GM12878 (cell line): ENCODE measurements at regions not wholly inside any gene's neighbourhood (a gene's known extent, or its start where the extent isn't known, plus 50 kb on each side); places are given as distances from the start of the nearest gene placed in this dataset.

Experiments
- ATAC-seq: fragments of 200-7000 bp; cut with Tn5 transposase; 3 replicates; pipeline ENCODE4 v1.9.1; 2020; ENCODE audit warnings: mild to moderate bottlenecking, moderate library complexity
- BruUV-seq: library from RNA; stranded (reverse); fragments of 400-500 nt; replicated peaks from 2 replicates; lab custom pipeline; 2021; lab: Mats Ljungman, UMichigan
- CTCF ChIA-PET: fragments of 300-600 bp; sonication (Branson Sonifier 250); formaldehyde crosslinking; extraction: SDS; loops from one replicate; lab custom pipeline; 2021; ENCODE audit warnings: inconsistent platforms; lab: Yijun Ruan, JAX
- POLR2A ChIA-PET: fragments of 350-600 bp; formaldehyde crosslinking; extraction: SDS; loops from one replicate; lab custom pipeline; 2021; ENCODE audit warnings: inconsistent platforms; lab: Charles Lee
- RAD21 ChIA-PET: fragments of 300-600 bp; sonication (Branson Sonifier 250); formaldehyde crosslinking; loops from one replicate; lab custom pipeline; 2023; ENCODE audit warnings: antibody characterized with exemption; ENCODE audit not compliant: unreplicated experiment; lab: Charles Lee
- SMC1A ChIA-PET: fragments of 300-600 bp; sonication (Branson Sonifier 250); formaldehyde crosslinking; loops from one replicate; lab custom pipeline; 2023; ENCODE audit not compliant: unreplicated experiment, uncharacterized antibody; lab: Charles Lee
- DNase-seq: peaks from one replicate; pipeline ENCODE4 v3.0.0-alpha.2; 2011; ENCODE audit warnings: low read depth, low spot score
- FAIRE-seq: peaks from 3 replicates; lab custom pipeline; 2011; peaks lifted over from hg19 to GRCh38; lab: Jason Lieb, UNC
- H2AFZ ChIP-seq: 2 replicates; pipeline ENCODE4 v1.6.0; 2011; ENCODE audit warnings: low read depth, low read length, control low read depth; ENCODE audit not compliant: control insufficient read depth
- H3K27ac ChIP-seq: 2 replicates; pipeline ENCODE4 v1.5.1; 2011; ENCODE audit warnings: control low read depth; ENCODE audit not compliant: control insufficient read depth, insufficient read depth
- H3K27me3 ChIP-seq, 2 experiments: replicated peaks in 1 of 2; 2 replicates each; pipeline versions ENCODE4 v1.6.0 to v1.6.1; 2011; ENCODE audit warnings: low read length in 1 of 2; ENCODE audit not compliant: control insufficient read depth in 2 of 2, insufficient read depth in 2 of 2
- H3K36me3 ChIP-seq, 2 experiments: 2 replicates each; pipeline ENCODE4 v1.5.1; 2011; ENCODE audit warnings: low read length in 1 of 2; ENCODE audit not compliant: control insufficient read depth in 2 of 2, insufficient read depth in 2 of 2
- H3K4me1 ChIP-seq: 2 replicates; pipeline ENCODE4 v1.6.1; 2011; ENCODE audit warnings: mild to moderate bottlenecking, low read length, moderate library complexity, mixed read lengths; ENCODE audit not compliant: control insufficient read depth, insufficient read depth
- H3K4me2 ChIP-seq: 2 replicates; pipeline ENCODE4 v1.6.0; 2011; ENCODE audit warnings: control low read depth; ENCODE audit not compliant: control insufficient read depth, insufficient read depth
- H3K4me3 ChIP-seq: fragments of 200-600 bp; sonication (generic); 2 replicates; pipeline ENCODE4 v1.5.1; 2016
- H3K79me2 ChIP-seq: 2 replicates; pipeline ENCODE4 v1.6.0; 2011; ENCODE audit warnings: low read length; ENCODE audit not compliant: control insufficient read depth, insufficient read depth
- H3K9ac ChIP-seq: 2 replicates; pipeline ENCODE4 v1.8.0; 2011; ENCODE audit warnings: low read length, control low read depth, mixed read lengths; ENCODE audit not compliant: control insufficient read depth, insufficient read depth
- H3K9me3 ChIP-seq: replicated peaks from 3 replicates; pipeline ENCODE4 v1.5.1; 2011; ENCODE audit warnings: mild to moderate bottlenecking, low read length; ENCODE audit not compliant: control insufficient read depth, insufficient read depth
- H4K20me1 ChIP-seq: 2 replicates; pipeline ENCODE4 v1.6.0; 2011; ENCODE audit not compliant: control insufficient read depth, insufficient read depth
- BCL11A ChIP-seq: IDR thresholded peaks from 2 replicates; pipeline ENCODE4 v1.6.1; 2011; ENCODE audit warnings: low read depth, low read length
- BHLHE40 ChIP-seq, 2 experiments: fragments of 450-650 bp in 1 of 2; IDR thresholded peaks; 2 replicates each; pipeline ENCODE4 v1.6.1; 2011 to 2017; ENCODE audit warnings: low read depth in 2 of 2, borderline replicate concordance in 1 of 2, improper control_type of control experiment in 1 of 2, low read length in 1 of 2, mild to moderate bottlenecking in 1 of 2
- CEBPB ChIP-seq, 2 experiments: fragments of 150-350 bp in 1 of 2; IDR thresholded peaks; 2 replicates each; pipeline ENCODE4 v1.6.1; 2012 to 2014; ENCODE audit warnings: low read depth in 2 of 2, low read length in 2 of 2, borderline replicate concordance in 1 of 2, inconsistent platforms in 1 of 2
- CHD2 ChIP-seq: IDR thresholded peaks from 2 replicates; pipeline ENCODE4 v1.6.1; 2011; ENCODE audit warnings: low read depth, low read length, improper control_type of control experiment, borderline replicate concordance
- FOXK2 ChIP-seq: fragments of 450-650 bp; IDR thresholded peaks from 2 replicates; pipeline ENCODE4 v1.6.1; 2017; ENCODE audit warnings: mild to moderate bottlenecking, moderate library complexity
- HSF1 ChIP-seq: fragments of 150-350 bp; IDR thresholded peaks from 2 replicates; pipeline ENCODE4 v1.6.1; 2014; ENCODE audit warnings: mild to moderate bottlenecking, low read depth, low read length
- IRF4 ChIP-seq: IDR thresholded peaks from 2 replicates; pipeline ENCODE4 v1.6.1; 2011; ENCODE audit warnings: low read depth, low read length
- KAT2A ChIP-seq: conservative IDR thresholded peaks from 2 replicates; pipeline ENCODE4 v1.6.1; 2011; ENCODE audit warnings: low read depth, low read length; ENCODE audit not compliant: control insufficient read depth
- MYC ChIP-seq: IDR thresholded peaks from 2 replicates; pipeline ENCODE4 v1.6.1; 2011; ENCODE audit warnings: mild to moderate bottlenecking, low read length, moderate library complexity, inconsistent platforms; ENCODE audit not compliant: insufficient read depth, insufficient replicate concordance, insufficient read length, severe bottlenecking
- PBX3 ChIP-seq: IDR thresholded peaks from 2 replicates; pipeline ENCODE4 v1.6.1; 2011; ENCODE audit warnings: mild to moderate bottlenecking, low read depth, low read length, moderate library complexity; ENCODE audit not compliant: insufficient replicate concordance
- RAD21 ChIP-seq: IDR thresholded peaks from 2 replicates; pipeline ENCODE4 v1.6.1; 2011; ENCODE audit warnings: mild to moderate bottlenecking, low read depth, low read length, moderate library complexity; ENCODE audit not compliant: insufficient read depth
- RUNX3 ChIP-seq: IDR thresholded peaks from 2 replicates; pipeline ENCODE4 v1.6.1; 2012; ENCODE audit warnings: low read length, inconsistent platforms
- SMAD1 ChIP-seq: fragments of 450-650 bp; IDR thresholded peaks from 2 replicates; pipeline ENCODE4 v1.6.1; 2018; ENCODE audit warnings: mild to moderate bottlenecking, low read depth; ENCODE audit not compliant: partially characterized antibody
- TCF12 ChIP-seq: IDR thresholded peaks from 2 replicates; pipeline ENCODE4 v1.6.1; 2011; ENCODE audit warnings: low read depth, mild to moderate bottlenecking, low read length
- ZNF24 ChIP-seq: fragments of 450-650 bp; IDR thresholded peaks from 2 replicates; pipeline ENCODE4 v1.6.1; 2017; ENCODE audit warnings: antibody characterized with exemption, mild to moderate bottlenecking
- WGBS: methylation state at CpG from one replicate; pipeline ENCODE4 v1.1.6; 2016; ENCODE audit warnings: low lambda C conversion rate; ENCODE audit not compliant: insufficient replicate concordance, insufficient coverage; ENCODE audit errors: missing lambda C conversion rate; 5-methylcytosine and 5-hydroxymethylcytosine counted together
- in situ Hi-C: fragments of 300-500 bp; cut with MboI; formaldehyde crosslinking; loops from 9 replicates; pipeline ENCODE4 v1.14.3; 2018; ENCODE audit warnings: mixed read lengths
- intact Hi-C: fragments of 100-400 bp; cut with micrococcal nuclease; formaldehyde crosslinking; loops from one replicate; pipeline ENCODE4 v1.14.2; 2022; ENCODE audit not compliant: unreplicated experiment

- 0 out of 2 replicates have a peak, but pooled peaks have one; percentile 7 for TF ChIP-seq RAD21
- TF ChIP-seq, all 136 proteins: peak for 30
These were observed 219.3 kb upstream of the MKLN1 start (continued) for GRCh38 chr7:131108212-131108940.

- FAIRE-seq (no peak), DNase-seq (no peak), ATAC-seq (no peak)
- H3K4me1 ChIP-seq, result peaks cover 26% of the 10 kb centered on the region
- ChIA-PET CTCF (interaction anchor here (0.6 to 7.4 kb wide), 6 partner anchors 14 to 194 kb away, joined by 3 to 51 read pairs (median 6); no protein-coding TSS in a partner anchor), RAD21 (interaction anchor here (0.5 to 5.8 kb wide), 19 partner anchors 10 to 345 kb away, joined by 3 to 136 read pairs (median 4); partner anchors contain the start of gene MKLN1), SMC1A (interaction anchor here (0.7 to 6.0 kb wide), 21 partner anchors 8 to 346 kb away, joined by 3 to 152 read pairs (median 5); partner anchors contain the start of gene MKLN1), POLR2A (interaction anchor here (0.5 to 8.6 kb wide), 12 partner anchors 15 to 904 kb away, joined by 3 to 110 read pairs (median 4); partner anchors contain the start of genes MKLN1 and TMEM209)
- H3K79me2 ChIP-seq, result peaks cover 39% of the 10 kb centered on the region
- no TSS peak for BruUV-seq
- WGBS, result 3% methylated on average over 4 of the region's 6 CpGs
- H3K4me3 ChIP-seq, result peak overlapping the region; percentile 90
- peak overlapping the region; percentile 99 for H3K4me2 ChIP-seq
- in situ Hi-C loops, result no loop called here
- no peaks in the 10 kb centered on the region for H3K36me3 ChIP-seq
- H3K27me3 ChIP-seq, result no peaks in the 10 kb centered on the region
- intact Hi-C loops, result loop anchor here (5.0 kb wide), 4 partner anchors 123 to 313 kb away; partner anchors contain the start of gene MKLN1
- H3K9ac ChIP-seq, result peak overlapping the region; percentile 88
- H4K20me1 ChIP-seq, result no peaks in the 10 kb centered on the region
- peak overlapping the region; percentile 82 for H2AFZ ChIP-seq
- no peaks in the 10 kb centered on the region for H3K9me3 ChIP-seq
- peak overlapping the region; percentile 88 for H3K27ac ChIP-seq
- TF ChIP-seq SMAD1 (no peak), PBX3 (no peak), CEBPB (IDR thresholded peaks at IDR 0.05; ENCODE audit: borderline replicate concordance in 1 of 2, low read depth in 2 of 2, low read length in 2 of 2) (no peak), MYC (no peak), IRF4 (no peak), HSF1 (no peak), FOXK2 (no peak), BHLHE40 (IDR thresholded peaks at IDR 0.05; ENCODE audit: borderline replicate concordance in 1 of 2, low read depth in 2 of 2, low read length in 1 of 2) (no peak), CHD2 (no peak), ZNF24 (no peak), RUNX3 (no peak), TCF12 (no peak), KAT2A (no peak), BCL11A (no peak)
These were observed 218.5 kb upstream of the MKLN1 start for GRCh38 chr7:131109011-131109758.
